ENCODE measurements at regions not wholly inside any gene's neighbourhood (a gene's known extent, or its start where the extent isn't known, plus 50 kb on each side); places are given as distances from the start of the nearest gene placed in this dataset.

- no peak for DNase-seq
These were observed 209.3 kb upstream of the CST7 start for GRCh38 chr20:24739746-24740145.

DNA sequence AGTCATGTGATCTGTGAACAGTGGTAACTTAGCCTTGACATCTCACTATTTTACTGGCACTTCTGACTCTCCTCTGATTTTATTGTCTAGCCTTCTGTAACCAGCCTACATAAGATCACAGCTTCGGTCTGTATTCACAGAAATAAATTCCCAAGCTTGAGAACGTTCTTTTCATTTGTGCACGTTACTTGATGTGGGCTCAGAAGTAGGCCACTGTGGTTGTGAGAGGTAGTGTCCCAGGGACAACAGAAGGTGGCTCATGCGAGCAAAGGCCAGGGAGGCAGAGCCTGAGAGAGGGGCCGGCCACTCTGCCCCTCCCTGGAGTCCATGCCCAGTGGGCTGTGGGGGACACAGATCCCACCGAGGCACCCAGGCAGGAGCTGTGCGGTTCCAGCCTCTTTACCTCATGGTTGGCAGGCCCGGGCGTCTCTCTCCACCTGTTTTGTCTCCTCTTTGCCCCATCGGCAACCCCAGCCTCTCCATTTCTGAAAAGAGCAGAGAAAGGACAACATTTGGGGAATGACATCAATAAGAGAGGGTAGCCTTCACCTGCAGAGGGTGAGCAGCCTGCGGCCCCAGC, 207.5 kb upstream of the CST7 start:
- DNase-seq = no peak

GRCh38 chr20:24742436-24742835, 206.6 kb upstream of the CST7 start:
- no peak for DNase-seq

- DNase-seq = no peak
These were observed 206.1 kb upstream of the CST7 start for GRCh38 chr20:24742989-24743388.

- DNase-seq = no peak
These were observed 205.4 kb upstream of the CST7 start for GRCh38 chr20:24743641-24744040.

- no peak for DNase-seq
These were observed 204.3 kb upstream of the CST7 start for GRCh38 chr20:24744747-24745146.

- no peak for DNase-seq
These were observed 203.9 kb upstream of the CST7 start for GRCh38 chr20:24745206-24745605.

DNA sequence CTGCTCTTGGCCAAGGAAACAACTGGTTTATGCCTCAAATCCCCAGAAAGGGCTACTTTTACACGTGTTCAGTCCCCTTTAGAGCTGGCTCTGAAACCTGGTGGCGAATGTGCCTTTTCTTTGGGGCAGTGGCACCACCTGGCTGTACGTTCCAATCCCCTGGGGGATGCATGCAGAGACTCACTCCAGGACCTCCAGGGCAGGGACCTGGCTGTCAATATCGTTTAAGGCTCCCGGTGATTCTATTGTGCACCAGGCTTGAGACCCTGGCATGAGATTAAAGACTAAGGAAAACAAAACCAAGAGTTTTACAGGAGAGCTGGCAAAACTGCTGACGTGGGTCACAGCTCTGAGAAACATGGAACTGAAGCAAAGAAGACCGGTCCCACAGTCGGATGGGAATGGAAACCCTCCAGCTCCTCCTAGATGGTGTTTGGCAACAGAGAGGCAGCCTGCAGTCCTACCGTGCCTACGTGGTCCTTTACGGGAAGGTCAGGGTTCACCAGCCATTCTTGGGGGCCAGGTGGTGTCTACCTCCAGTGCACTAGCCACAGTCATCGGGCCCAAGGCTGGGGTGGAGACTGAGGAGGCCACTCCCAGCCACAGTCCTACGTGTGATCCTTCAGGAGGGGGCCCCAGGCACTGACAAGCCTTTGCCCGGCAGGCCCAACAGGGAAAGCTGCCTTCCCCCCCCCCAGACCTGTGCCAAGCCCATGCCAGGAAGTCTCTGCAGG, 203.3 kb upstream of the CST7 start:
- DNase-seq = no peak

DNA sequence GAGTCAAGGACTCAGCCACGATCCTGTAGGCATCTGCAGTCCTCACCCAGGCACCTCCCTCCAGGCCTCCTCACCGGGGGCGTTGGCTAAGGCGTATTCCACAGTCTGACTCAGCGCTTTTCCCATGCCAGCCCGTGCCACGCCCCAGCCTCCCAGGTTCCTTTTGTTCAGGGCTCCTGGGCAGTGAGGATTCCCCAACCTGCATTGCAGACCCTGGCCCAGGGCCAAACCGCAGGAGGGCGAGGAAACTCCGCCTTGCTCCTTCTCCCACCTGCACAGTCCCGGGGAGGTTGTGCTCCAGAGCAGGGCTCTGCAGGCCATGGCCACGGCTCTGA, 202.8 kb upstream of the CST7 start:
- DNase-seq = peak; percentile 12

GRCh38 chr20:24747010-24747712, 201.9 kb upstream of the CST7 start:
- DNase-seq = no peak

DNA sequence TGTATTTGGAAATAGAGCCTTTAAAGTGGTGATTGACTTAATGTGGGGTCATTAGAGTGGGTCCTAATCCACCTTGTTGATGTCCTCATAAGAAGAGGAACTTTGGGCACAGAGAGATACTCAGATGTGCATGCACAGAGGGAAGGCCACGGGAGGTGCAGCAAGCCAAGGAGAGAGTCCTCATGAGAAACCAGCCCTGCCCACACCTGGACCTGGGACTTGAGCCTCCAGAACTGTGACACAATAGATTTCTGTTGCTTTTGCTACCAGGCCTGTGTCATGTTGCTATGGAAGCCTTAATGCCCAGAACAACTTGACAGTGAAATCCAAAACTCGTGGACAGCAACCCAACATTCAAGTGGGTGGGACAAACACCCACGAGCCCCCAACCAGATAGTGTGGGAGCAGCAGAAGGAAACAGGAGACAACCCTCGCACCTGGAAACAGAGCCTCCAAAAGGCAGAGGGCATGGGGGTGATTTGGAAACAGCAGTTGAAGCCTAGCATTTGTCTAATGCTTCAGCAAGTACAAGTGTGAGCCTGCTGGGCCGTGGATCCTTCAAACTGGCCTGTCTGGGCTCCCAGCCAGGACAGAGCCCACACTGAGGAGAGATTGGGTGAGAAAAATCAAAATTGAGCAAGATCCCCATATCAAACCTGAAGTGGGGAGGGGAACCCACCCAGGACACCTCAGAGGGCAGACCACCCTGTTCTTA, 201.0 kb upstream of the CST7 start:
- no peak for DNase-seq

GRCh38 chr20:24751551-24751950, 197.5 kb upstream of the CST7 start:
- DNase-seq = no peak

DNA sequence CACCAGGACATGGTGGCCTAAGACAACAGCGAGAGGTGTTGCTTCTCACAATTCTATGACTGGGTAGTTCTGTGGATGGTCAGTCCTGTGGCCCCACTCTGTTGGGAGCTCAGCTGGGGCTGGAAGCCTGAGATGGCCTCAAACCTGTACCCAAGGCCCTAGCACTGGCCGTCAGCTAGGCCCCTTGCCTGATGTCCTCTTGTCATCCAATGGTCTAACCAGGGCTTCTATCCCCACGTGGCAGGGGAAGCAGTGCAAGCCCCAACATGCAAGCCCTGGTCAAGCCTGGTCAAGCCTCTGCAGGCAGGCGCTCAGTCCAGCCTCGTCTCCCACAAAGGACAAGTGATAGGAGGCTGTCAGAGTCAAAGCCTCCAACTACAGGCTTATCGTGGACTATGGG, 196.5 kb upstream of the CST7 start:
- no peak for DNase-seq

DNA sequence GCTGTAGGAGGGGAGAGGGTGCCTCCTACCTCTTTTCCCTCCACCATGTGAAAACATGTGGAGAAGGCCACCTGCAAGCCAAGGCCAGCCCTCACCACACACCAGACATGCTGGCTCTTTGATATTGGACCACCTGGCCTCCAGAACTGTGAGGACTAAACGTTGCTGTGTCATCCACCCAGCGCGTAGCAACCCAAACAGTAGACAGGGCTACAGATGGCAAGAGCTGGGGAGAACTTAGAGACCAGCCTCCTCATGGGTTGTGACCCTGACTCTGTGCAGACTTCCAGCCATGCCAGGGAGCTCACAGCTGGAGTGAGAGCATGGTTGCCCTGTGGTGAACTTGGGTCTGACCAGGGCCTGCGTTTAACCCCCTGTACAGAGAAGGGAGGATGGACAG, 195.9 kb upstream of the CST7 start:
- DNase-seq = no peak

DNA sequence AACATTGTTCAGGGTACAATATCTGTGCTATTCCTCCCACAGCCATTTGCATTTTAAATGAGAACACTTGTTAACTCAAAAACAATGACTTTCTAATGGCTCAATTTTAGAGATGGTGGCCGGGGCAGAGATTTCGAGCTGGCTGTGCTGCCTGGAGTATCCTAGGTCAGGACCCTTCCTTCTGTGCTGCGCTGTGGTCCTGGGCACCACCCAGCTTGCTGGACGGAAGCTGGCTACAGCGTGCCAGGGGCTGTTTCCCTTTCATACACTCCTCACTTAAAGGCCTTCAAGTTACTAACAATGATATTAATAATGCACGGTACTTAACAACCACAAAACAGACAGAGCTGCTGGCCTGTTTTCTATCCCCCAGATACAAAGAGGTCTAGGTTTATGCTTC, 194.4 kb upstream of the CST7 start:
- no peak for DNase-seq

- no peak for DNase-seq
These were observed 193.6 kb upstream of the CST7 start for GRCh38 chr20:24755411-24755922.

- no peak for DNase-seq
These were observed 192.6 kb upstream of the CST7 start for GRCh38 chr20:24756292-24757025.

GRCh38 chr20:24761220-24762065, 187.6 kb upstream of the CST7 start:
- no peak for DNase-seq

- no peak for DNase-seq
These were observed 186.7 kb upstream of the CST7 start for GRCh38 chr20:24762371-24762770.

DNA sequence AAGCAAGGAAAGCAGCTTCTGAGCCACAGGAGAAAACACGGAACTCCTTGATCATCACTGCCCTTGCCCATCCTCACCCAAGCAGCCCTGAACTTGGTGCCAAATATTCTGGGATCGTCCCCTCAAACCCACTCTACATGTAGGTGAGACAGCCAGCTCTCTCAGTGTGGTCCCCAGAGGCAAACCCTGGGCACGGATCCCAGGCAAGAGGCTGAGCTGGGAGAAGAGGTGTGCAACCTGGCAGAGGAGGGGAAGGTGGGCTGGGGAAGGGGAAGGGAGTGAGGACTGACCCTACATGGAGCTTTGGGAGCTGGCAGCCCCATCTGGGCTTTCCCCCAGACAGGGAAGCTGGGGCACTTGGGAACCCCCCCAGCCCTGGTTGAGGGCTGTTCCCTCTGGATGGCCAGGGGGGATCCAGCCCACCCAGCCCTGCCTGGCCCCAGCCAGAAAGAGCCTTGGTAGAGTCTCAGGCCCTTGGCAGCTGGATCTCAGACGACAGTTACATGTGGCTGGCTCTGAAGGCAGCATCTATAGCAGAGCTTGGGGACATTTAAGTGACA, 186.2 kb upstream of the CST7 start:
- no peak for DNase-seq

GRCh38 chr20:24763386-24764026, 185.6 kb upstream of the CST7 start:
- no peak for DNase-seq

Measured in NCI-H510A (cell line).